ENCODE measurements at regions not wholly inside any gene's neighbourhood (a gene's known extent, or its start where the extent isn't known, plus 50 kb on each side); places are given as distances from the start of the nearest gene placed in this dataset.

GRCh38 chr4:156459584-156459983, 505.9 kb upstream of the CTSO start:
- H3K36me3 ChIP-seq (ENCODE audit: control insufficient read depth in 2 of 2, extremely low read depth in 1 of 2, insufficient read depth in 2 of 2, low read length in 2 of 2), result no peaks in the 10 kb centered on the region
- no peak for DNase-seq (ENCODE audit: low read depth, low spot score)
- ChIA-PET CTCF (interaction anchor here (1.0 to 1.9 kb wide), 2 partner anchors 14 to 16 kb away, joined by 3 to 6 read pairs; no protein-coding TSS in a partner anchor), POLR2A (no interaction called here)
- H3K4me2 ChIP-seq (ENCODE audit: insufficient read depth, low read length), result no peak overlapping the region
- FAIRE-seq, result no peak
- BruUV-seq (replicated peaks), result no TSS peak
- no peaks in the 10 kb centered on the region for H3K9me1 ChIP-seq (replicated peaks; ENCODE audit: control insufficient read depth, extremely low read depth, insufficient read depth, low read length)
- no peaks in the 10 kb centered on the region for H3K9me3 ChIP-seq (replicated peaks; ENCODE audit: control insufficient read depth, insufficient read depth, low read length)
- no peaks in the 10 kb centered on the region for H3K27me3 ChIP-seq (ENCODE audit: control insufficient read depth in 2 of 2, insufficient read depth in 2 of 2, low read length in 2 of 2)
- TF ChIP-seq FOS (IDR thresholded peaks at IDR 0.05; ENCODE audit: borderline replicate concordance, insufficient read depth, low read length) (no peak), GATA2 (IDR thresholded peaks at IDR 0.05; ENCODE audit: insufficient read depth, insufficient read length, low read depth, low read length) (no peak), JUN (IDR thresholded peaks at IDR 0.05; ENCODE audit: borderline replicate concordance, insufficient read depth, insufficient read length, low read depth) (no peak), CTCF (IDR thresholded peaks at IDR 0.05; ENCODE audit: extremely low read depth in 1 of 2, insufficient read depth in 1 of 2, low read depth in 1 of 2, low read length in 2 of 2) (no peak), MYC (IDR thresholded peaks at IDR 0.05; ENCODE audit: low read depth, low read length) (no peak), POLR2AphosphoS5 (IDR thresholded peaks at IDR 0.05; ENCODE audit: insufficient read depth, low read depth, low read length) (no peak), MAX (IDR thresholded peaks at IDR 0.05; ENCODE audit: insufficient read depth, insufficient read length) (no peak), EZH2 (IDR thresholded peaks at IDR 0.05; ENCODE audit: borderline replicate concordance, low read depth, low read length, severe bottlenecking) (no peak), POLR2A (IDR thresholded peaks at IDR 0.05; ENCODE audit: low read depth, low read length) (no peak)
- no peak overlapping the region for H3K9ac ChIP-seq (replicated peaks; ENCODE audit: extremely low read depth, insufficient read depth, low read length)
- no peak overlapping the region for H3K27ac ChIP-seq (ENCODE audit: insufficient read depth, low read depth, low read length)
- intact Hi-C loops (cut with micrococcal nuclease), result no loop called here
- H3K79me2 ChIP-seq (ENCODE audit: control insufficient read depth, insufficient read depth, low read length), result no peaks in the 10 kb centered on the region
- H3K4me1 ChIP-seq (ENCODE audit: control insufficient read depth, extremely low read depth, insufficient read depth, low read length), result no peaks in the 10 kb centered on the region
- dilution Hi-C loops (cut with MboI; ENCODE audit: extremely low pct_ligation_motif_present, low sequenced_read_pairs), result no loop called here
- no peak overlapping the region for H3K4me3 ChIP-seq (replicated peaks in 1 of 3; ENCODE audit: insufficient read depth in 1 of 3, low read depth in 1 of 3, low read length in 3 of 3)
- H2AFZ ChIP-seq (ENCODE audit: low read depth, low read length), result no peak overlapping the region
- H4K20me1 ChIP-seq (replicated peaks; ENCODE audit: control insufficient read depth, extremely low read depth, insufficient read depth, low read length), result no peaks in the 10 kb centered on the region

Data from endothelial cell of umbilical vein (primary cell).